SK-N-MC (cell line): ENCODE measurements at regions not wholly inside any gene's neighbourhood (a gene's known extent, or its start where the extent isn't known, plus 50 kb on each side); places are given as distances from the start of the nearest gene placed in this dataset.

Source experiments
- EZH2 ChIP-seq: fragments of 200-600 bp; sonication (generic); IDR thresholded peaks from one replicate; pipeline ENCODE4 v1.6.1; 2017; ENCODE audit warnings: antibody characterized with exemption
- POLR2AphosphoS5 ChIP-seq: IDR thresholded peaks from 2 replicates; pipeline ENCODE4 v1.6.1; 2012; ENCODE audit warnings: mild to moderate bottlenecking, low read depth, low read length, borderline replicate concordance

DNA sequence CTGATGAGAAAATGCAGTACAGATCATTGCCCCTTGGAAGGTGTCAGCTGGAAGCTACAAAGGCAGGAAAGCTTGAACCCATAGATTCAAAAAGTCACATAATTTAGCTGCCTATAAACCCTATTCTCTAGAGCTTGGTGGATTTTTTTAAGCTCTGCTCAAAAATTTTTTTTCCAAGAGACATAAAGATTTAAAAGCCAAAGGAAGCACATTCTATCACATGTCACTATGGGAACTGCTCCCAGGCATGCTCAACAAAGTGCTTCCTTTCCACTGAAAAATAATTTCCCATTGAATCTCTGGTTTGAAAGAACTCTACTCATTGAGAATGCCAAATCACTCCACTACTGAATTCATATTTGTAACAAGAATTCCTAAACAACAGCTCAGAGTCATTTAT lies 419.8 kb downstream of the CETN3 start:
- TF ChIP-seq POLR2AphosphoS5 (no peak), EZH2 (no peak)
